ENCODE measurements at regions not wholly inside any gene's neighbourhood (a gene's known extent, or its start where the extent isn't known, plus 50 kb on each side); places are given as distances from the start of the nearest gene placed in this dataset.
"Not testable (repeated sequence)": the region's sequence is repeated elsewhere in the genome, so short reads cannot be mapped to it uniquely, and the experiment has no call there.

DNA sequence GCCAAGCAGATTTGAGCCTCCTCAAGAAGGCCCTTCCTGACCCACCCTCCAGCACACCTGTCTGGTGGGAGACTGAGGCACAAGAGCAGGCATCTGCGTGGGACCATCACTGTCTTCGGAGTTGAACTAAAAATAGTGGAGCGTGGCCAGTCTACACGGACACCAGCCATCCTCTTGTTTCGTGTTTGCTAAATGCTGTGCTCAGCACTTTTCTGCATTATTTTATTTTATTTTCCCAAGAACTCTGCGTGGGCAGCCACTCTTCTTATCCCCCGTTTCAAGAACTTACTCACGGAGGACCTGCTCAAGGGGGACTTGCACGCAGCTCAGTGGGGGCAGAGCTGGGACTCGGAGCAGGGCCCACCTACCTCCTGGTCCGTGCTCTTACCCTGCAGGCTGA lies 60.8 kb downstream of the SOCS3 start:
- no peaks in the 10 kb centered on the region for H3K4me1 ChIP-seq
- H3K27me3 ChIP-seq, result no peaks in the 10 kb centered on the region
- no peaks in the 10 kb centered on the region for H3K36me3 ChIP-seq
- intact Hi-C loops (cut with DNase I; ENCODE audit: low total_unique reads), result no loop called here
- DNase-seq, result no peak
- no peak overlapping the region for H3K4me3 ChIP-seq
- H3K27ac ChIP-seq, result no peak overlapping the region
- no peak for TF ChIP-seq POLR2A (IDR thresholded peaks at IDR 0.05)
- TF ChIP-seq, protein P1, sequence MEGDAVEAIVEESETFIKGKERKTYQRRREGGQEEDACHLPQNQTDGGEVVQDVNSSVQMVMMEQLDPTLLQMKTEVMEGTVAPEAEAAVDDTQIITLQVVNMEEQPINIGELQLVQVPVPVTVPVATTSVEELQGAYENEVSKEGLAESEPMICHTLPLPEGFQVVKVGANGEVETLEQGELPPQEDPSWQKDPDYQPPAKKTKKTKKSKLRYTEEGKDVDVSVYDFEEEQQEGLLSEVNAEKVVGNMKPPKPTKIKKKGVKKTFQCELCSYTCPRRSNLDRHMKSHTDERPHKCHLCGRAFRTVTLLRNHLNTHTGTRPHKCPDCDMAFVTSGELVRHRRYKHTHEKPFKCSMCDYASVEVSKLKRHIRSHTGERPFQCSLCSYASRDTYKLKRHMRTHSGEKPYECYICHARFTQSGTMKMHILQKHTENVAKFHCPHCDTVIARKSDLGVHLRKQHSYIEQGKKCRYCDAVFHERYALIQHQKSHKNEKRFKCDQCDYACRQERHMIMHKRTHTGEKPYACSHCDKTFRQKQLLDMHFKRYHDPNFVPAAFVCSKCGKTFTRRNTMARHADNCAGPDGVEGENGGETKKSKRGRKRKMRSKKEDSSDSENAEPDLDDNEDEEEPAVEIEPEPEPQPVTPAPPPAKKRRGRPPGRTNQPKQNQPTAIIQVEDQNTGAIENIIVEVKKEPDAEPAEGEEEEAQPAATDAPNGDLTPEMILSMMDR (IDR thresholded peaks at IDR 0.05), result no peak
- no peaks in the 10 kb centered on the region for H3K9me3 ChIP-seq

DNA sequence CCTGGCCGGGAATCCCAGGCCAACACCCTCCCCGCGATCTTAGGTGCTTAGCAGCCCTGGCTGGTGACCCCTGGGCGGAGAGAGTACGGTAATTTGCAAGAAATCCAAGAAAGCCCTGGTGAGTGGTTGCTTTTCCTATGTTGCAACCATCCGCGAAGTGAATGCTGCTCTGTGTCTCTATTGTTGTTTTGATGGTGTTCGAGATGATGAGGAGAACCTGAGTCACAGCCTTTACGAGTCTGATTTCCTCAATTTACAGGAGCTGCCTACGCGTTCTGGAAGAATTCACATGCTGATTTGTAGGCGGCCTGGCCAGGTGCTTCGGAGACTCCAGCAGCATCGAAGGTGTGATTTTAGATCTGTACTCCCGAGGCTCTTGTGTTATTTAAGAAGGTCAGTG lies 63.3 kb downstream of the TMEM235 start:
- no peak overlapping the region for H3K4me3 ChIP-seq
- no peaks in the 10 kb centered on the region for H3K27me3 ChIP-seq
- no peaks in the 10 kb centered on the region for H3K36me3 ChIP-seq
- DNase-seq, result no peak
- no peaks in the 10 kb centered on the region for H3K4me1 ChIP-seq
- intact Hi-C loops (cut with DNase I; ENCODE audit: low total_unique reads), result loop anchor here (5.0 kb wide), 1 partner anchor 128 kb away; no protein-coding TSS in a partner anchor
- no peaks in the 10 kb centered on the region for H3K9me3 ChIP-seq
- TF ChIP-seq, protein P1 (IDR thresholded peaks at IDR 0.05), result no peak
- no peak for TF ChIP-seq POLR2A (IDR thresholded peaks at IDR 0.05)
- no peak overlapping the region for H3K27ac ChIP-seq

- no peak for DNase-seq
- TF ChIP-seq, protein P1 (IDR thresholded peaks at IDR 0.05), result no peak
- no peak for TF ChIP-seq POLR2A (IDR thresholded peaks at IDR 0.05)
- Histone ChIP-seq H3K4me1 (no peaks in the 10 kb centered on the region), H3K9me3 (no peaks in the 10 kb centered on the region), H3K27ac (no peak overlapping the region), H3K27me3 (no peaks in the 10 kb centered on the region), H3K4me3 (no peak overlapping the region), H3K36me3 (no peaks in the 10 kb centered on the region)
- intact Hi-C loops (cut with DNase I; ENCODE audit: low total_unique reads), result loop anchor here (5.0 kb wide), 1 partner anchor 128 kb away; no protein-coding TSS in a partner anchor
These were observed 62.9 kb downstream of the TMEM235 start for GRCh38 chr17:78294356-78294755.

DNA sequence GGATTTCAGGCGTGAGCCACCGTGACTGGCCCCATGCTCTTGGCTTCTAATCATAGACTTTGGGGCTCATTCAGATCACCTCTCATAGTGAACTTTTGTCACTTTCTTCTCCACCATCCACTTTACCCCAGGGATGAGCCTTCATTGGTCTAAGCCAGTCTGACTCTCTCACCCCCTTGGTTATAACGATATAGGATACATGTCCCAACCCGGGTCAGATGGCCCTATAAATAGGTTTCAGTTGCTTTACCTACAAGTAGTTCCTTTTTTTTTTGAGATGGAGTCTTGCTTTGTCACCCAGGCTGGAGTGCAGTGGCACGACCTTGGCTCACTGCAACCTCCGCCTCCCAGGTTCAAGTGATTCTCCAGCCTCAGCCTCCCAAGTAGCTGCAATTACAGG lies 61.7 kb downstream of the TMEM235 start:
- not testable (repeated sequence) for H3K4me3 ChIP-seq, H3K9me3 ChIP-seq, H3K27me3 ChIP-seq, H3K27ac ChIP-seq, H3K36me3 ChIP-seq, DNase-seq, H3K4me1 ChIP-seq
- intact Hi-C loops (cut with DNase I; ENCODE audit: low total_unique reads), result loop anchor here (5.0 kb wide), 1 partner anchor 129 kb away; no protein-coding TSS in a partner anchor

- no peaks in the 10 kb centered on the region for H3K36me3 ChIP-seq
- no peak overlapping the region for H3K27ac ChIP-seq
- no peak overlapping the region for H3K4me3 ChIP-seq
- no peak for DNase-seq
- TF ChIP-seq, protein P1 (IDR thresholded peaks at IDR 0.05), result no peak
- TF ChIP-seq POLR2A (IDR thresholded peaks at IDR 0.05), result no peak
- no peaks in the 10 kb centered on the region for H3K4me1 ChIP-seq
- no peaks in the 10 kb centered on the region for H3K27me3 ChIP-seq
- intact Hi-C loops (cut with DNase I; ENCODE audit: low total_unique reads), result loop anchor here (5.0 kb wide), 1 partner anchor 130 kb away; no protein-coding TSS in a partner anchor
- no peaks in the 10 kb centered on the region for H3K9me3 ChIP-seq
These were observed 60.8 kb downstream of the TMEM235 start for GRCh38 chr17:78291944-78292910.
